Liver (tissue), 8 donors: ENCODE measurements at regions not wholly inside any gene's neighbourhood (a gene's known extent, or its start where the extent isn't known, plus 50 kb on each side); places are given as distances from the start of the nearest gene placed in this dataset.

Experiments used
- DNase-seq: peaks from one replicate; pipeline ENCODE4 v3.0.0-alpha.2; 2017; ENCODE audit warnings: low spot score
- H3K27ac ChIP-seq, 2 donors: one replicate each; pipeline ENCODE4 v1.7.0; 2013; ENCODE audit warnings: inconsistent platforms in 2 of 2, low read length in 2 of 2, control low read depth in 1 of 2, low read depth in 1 of 2, mild to moderate bottlenecking in 1 of 2
- H3K27me3 ChIP-seq, 4 donors: one replicate each; pipeline versions ENCODE4 v1.6.1 to v1.7.0; 2013; ENCODE audit warnings: low read length in 3 of 4, inconsistent platforms in 1 of 4, mild to moderate bottlenecking in 1 of 4, moderate library complexity in 1 of 4; ENCODE audit not compliant: control insufficient read depth in 4 of 4, insufficient read depth in 4 of 4
- H3K36me3 ChIP-seq, 4 donors: one replicate each; pipeline versions ENCODE4 v1.6.1 to v1.7.0; 2013; ENCODE audit warnings: low read length in 3 of 4, mild to moderate bottlenecking in 3 of 4, low read depth in 1 of 4, moderate library complexity in 1 of 4; ENCODE audit not compliant: control insufficient read depth in 4 of 4, insufficient read depth in 3 of 4
- H3K4me1 ChIP-seq, 4 donors: one replicate each; pipeline versions ENCODE4 v1.6.1 to v1.7.0; 2013; ENCODE audit warnings: low read length in 3 of 4, mild to moderate bottlenecking in 3 of 4, moderate library complexity in 1 of 4; ENCODE audit not compliant: control insufficient read depth in 4 of 4, insufficient read depth in 4 of 4
- H3K4me3 ChIP-seq, 3 donors: one replicate each; pipeline versions ENCODE4 v1.6.1 to v1.7.0; 2013; ENCODE audit warnings: low read length in 3 of 3, control low read depth in 1 of 3, low read depth in 1 of 3, mild to moderate bottlenecking in 1 of 3
- H3K9ac ChIP-seq, 2 donors: one replicate each; pipeline ENCODE4 v1.7.0; 2013; ENCODE audit warnings: low read length in 2 of 2, mild to moderate bottlenecking in 2 of 2, moderate library complexity in 2 of 2, control low read depth in 1 of 2, low read depth in 1 of 2
- H3K9me3 ChIP-seq, 4 donors: one replicate each; pipeline versions ENCODE4 v1.6.1 to v1.7.0; 2013; ENCODE audit warnings: low read length in 3 of 4; ENCODE audit not compliant: control insufficient read depth in 4 of 4
- EGR1 ChIP-seq, 2 donors: IDR thresholded peaks; 2 replicates each; pipeline ENCODE4 v1.6.1; 2016 to 2018; ENCODE audit warnings: antibody characterized with exemption in 2 of 2, low read depth in 2 of 2
- FOXA1 ChIP-seq: IDR thresholded peaks from 2 replicates; pipeline ENCODE4 v1.6.1; 2016; ENCODE audit warnings: antibody characterized with exemption
- GABPA ChIP-seq, 2 donors: IDR thresholded peaks in 1 of 2; conservative IDR thresholded peaks in 1 of 2; 2 replicates each; pipeline ENCODE4 v1.6.1; 2016; ENCODE audit warnings: antibody characterized with exemption in 2 of 2, mild to moderate bottlenecking in 1 of 2, moderate library complexity in 1 of 2
- HNF4A ChIP-seq, 2 donors: conservative IDR thresholded peaks; 2 replicates each; pipeline ENCODE4 v1.6.1; 2016; ENCODE audit warnings: antibody characterized with exemption in 2 of 2, mild to moderate bottlenecking in 2 of 2
- HNF4G ChIP-seq: IDR thresholded peaks from 2 replicates; pipeline ENCODE4 v1.6.1; 2016; ENCODE audit warnings: antibody characterized with exemption
- JUND ChIP-seq, 2 donors: IDR thresholded peaks; 2 replicates each; pipeline ENCODE4 v1.6.1; 2016; ENCODE audit warnings: antibody characterized with exemption in 2 of 2
- NR2F2 ChIP-seq: IDR thresholded peaks from 2 replicates; pipeline ENCODE4 v1.6.1; 2016; ENCODE audit warnings: antibody characterized with exemption
- RAD21 ChIP-seq, 2 donors: IDR thresholded peaks; 2 replicates each; pipeline ENCODE4 v1.6.1; 2016; ENCODE audit warnings: antibody characterized with exemption in 2 of 2, mild to moderate bottlenecking in 2 of 2
- RXRA ChIP-seq, 2 donors: IDR thresholded peaks; 2 replicates each; pipeline ENCODE4 v1.6.1; 2017 to 2018; ENCODE audit warnings: antibody characterized with exemption in 2 of 2, mild to moderate bottlenecking in 1 of 2
- SP1 ChIP-seq: IDR thresholded peaks from 2 replicates; pipeline ENCODE4 v1.6.1; 2018; ENCODE audit warnings: antibody characterized with exemption, mild to moderate bottlenecking
- TAF1 ChIP-seq: conservative IDR thresholded peaks from 2 replicates; pipeline ENCODE4 v1.6.1; 2016; ENCODE audit warnings: antibody characterized with exemption, mild to moderate bottlenecking
- YY1 ChIP-seq: IDR thresholded peaks from 2 replicates; pipeline ENCODE4 v1.6.1; 2016; ENCODE audit warnings: antibody characterized with exemption, mild to moderate bottlenecking
- WGBS: extraction: QIAGEN DNeasy Blood & Tissue Kit; methylation state at CpG from one replicate; pipeline ENCODE4 v1.1.7; 2013; 5-methylcytosine and 5-hydroxymethylcytosine counted together
- TF ChIP-seq, protein P1 (sequence below): IDR thresholded peaks from 2 replicates; pipeline ENCODE4 v1.6.1; 2016; ENCODE audit warnings: antibody characterized with exemption, mild to moderate bottlenecking
- TF ChIP-seq, protein P2 (sequence below): IDR thresholded peaks from 2 replicates; pipeline ENCODE4 v1.6.1; 2016; ENCODE audit warnings: antibody characterized with exemption
- TF ChIP-seq, protein P3 (sequence below): fragments of 150-350 bp; IDR thresholded peaks from 2 replicates; pipeline ENCODE4 v1.5.1; 2017; ENCODE audit warnings: improper control_type of control experiment, low read depth, low read length; ENCODE audit not compliant: missing input control
- TF ChIP-seq, protein P4 (sequence below): IDR thresholded peaks from 2 replicates; pipeline ENCODE4 v1.6.1; 2016; ENCODE audit warnings: antibody characterized with exemption
- TF ChIP-seq, protein P5 (sequence below): IDR thresholded peaks from 2 replicates; pipeline ENCODE4 v1.6.1; 2016; ENCODE audit warnings: antibody characterized with exemption
- donor health status: healthy.
- donor health status: healthy.
- donor health status: healthy.
- donor health status: healthy.
- donor health status: healthy.

DNA sequence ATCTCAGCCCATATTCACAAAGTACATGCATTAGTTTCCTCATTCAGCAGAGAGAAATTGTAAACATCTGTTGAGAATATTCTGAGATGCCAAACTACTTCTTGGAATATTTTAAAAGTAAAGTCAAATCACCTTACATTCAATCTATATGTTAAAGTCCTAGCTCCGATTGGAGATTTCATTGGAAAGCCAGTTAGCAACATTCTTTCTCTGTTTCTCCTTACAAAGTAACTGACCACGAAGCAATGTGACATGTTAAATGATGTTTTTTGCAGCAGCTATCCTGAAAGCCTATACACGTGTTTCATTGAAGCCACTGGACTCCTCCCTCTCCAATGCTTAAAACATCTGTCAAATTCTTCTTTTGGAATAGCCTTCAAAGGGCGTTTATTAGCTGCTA, 379.1 kb upstream of the CCNH start:
- Histone ChIP-seq H3K27ac (no peak overlapping the region), H3K9me3 (no peaks in the 10 kb centered on the region), H3K27me3 (peaks cover 0 to 3% (median 0%) of the 10 kb centered on the region in 4 donors), H3K36me3 (no peaks in the 10 kb centered on the region), H3K4me1 (no peaks in the 10 kb centered on the region), H3K4me3 (no peak overlapping the region), H3K9ac (no peak overlapping the region)
- TF ChIP-seq RAD21 (IDR thresholded peaks at IDR 0.05) (no peak), FOXA1 (no peak), SP1 (no peak), TAF1 (no peak), HNF4A (conservative IDR thresholded peaks at IDR 0.05) (no peak), GABPA (IDR thresholded peaks at IDR 0.05 in 1 of 2, conservative IDR thresholded peaks at IDR 0.05 in 1 of 2) (no peak), HNF4G (no peak)
- TF ChIP-seq, protein P1, sequence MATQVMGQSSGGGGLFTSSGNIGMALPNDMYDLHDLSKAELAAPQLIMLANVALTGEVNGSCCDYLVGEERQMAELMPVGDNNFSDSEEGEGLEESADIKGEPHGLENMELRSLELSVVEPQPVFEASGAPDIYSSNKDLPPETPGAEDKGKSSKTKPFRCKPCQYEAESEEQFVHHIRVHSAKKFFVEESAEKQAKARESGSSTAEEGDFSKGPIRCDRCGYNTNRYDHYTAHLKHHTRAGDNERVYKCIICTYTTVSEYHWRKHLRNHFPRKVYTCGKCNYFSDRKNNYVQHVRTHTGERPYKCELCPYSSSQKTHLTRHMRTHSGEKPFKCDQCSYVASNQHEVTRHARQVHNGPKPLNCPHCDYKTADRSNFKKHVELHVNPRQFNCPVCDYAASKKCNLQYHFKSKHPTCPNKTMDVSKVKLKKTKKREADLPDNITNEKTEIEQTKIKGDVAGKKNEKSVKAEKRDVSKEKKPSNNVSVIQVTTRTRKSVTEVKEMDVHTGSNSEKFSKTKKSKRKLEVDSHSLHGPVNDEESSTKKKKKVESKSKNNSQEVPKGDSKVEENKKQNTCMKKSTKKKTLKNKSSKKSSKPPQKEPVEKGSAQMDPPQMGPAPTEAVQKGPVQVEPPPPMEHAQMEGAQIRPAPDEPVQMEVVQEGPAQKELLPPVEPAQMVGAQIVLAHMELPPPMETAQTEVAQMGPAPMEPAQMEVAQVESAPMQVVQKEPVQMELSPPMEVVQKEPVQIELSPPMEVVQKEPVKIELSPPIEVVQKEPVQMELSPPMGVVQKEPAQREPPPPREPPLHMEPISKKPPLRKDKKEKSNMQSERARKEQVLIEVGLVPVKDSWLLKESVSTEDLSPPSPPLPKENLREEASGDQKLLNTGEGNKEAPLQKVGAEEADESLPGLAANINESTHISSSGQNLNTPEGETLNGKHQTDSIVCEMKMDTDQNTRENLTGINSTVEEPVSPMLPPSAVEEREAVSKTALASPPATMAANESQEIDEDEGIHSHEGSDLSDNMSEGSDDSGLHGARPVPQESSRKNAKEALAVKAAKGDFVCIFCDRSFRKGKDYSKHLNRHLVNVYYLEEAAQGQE, result no peak
- TF ChIP-seq, protein P2, sequence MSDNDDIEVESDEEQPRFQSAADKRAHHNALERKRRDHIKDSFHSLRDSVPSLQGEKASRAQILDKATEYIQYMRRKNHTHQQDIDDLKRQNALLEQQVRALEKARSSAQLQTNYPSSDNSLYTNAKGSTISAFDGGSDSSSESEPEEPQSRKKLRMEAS, result no peak
- TF ChIP-seq, protein P3, sequence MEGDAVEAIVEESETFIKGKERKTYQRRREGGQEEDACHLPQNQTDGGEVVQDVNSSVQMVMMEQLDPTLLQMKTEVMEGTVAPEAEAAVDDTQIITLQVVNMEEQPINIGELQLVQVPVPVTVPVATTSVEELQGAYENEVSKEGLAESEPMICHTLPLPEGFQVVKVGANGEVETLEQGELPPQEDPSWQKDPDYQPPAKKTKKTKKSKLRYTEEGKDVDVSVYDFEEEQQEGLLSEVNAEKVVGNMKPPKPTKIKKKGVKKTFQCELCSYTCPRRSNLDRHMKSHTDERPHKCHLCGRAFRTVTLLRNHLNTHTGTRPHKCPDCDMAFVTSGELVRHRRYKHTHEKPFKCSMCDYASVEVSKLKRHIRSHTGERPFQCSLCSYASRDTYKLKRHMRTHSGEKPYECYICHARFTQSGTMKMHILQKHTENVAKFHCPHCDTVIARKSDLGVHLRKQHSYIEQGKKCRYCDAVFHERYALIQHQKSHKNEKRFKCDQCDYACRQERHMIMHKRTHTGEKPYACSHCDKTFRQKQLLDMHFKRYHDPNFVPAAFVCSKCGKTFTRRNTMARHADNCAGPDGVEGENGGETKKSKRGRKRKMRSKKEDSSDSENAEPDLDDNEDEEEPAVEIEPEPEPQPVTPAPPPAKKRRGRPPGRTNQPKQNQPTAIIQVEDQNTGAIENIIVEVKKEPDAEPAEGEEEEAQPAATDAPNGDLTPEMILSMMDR, result no peak
- DNase-seq, result no peak
- 67% methylated on average over 4 of the region's 4 CpGs for WGBS

DNA sequence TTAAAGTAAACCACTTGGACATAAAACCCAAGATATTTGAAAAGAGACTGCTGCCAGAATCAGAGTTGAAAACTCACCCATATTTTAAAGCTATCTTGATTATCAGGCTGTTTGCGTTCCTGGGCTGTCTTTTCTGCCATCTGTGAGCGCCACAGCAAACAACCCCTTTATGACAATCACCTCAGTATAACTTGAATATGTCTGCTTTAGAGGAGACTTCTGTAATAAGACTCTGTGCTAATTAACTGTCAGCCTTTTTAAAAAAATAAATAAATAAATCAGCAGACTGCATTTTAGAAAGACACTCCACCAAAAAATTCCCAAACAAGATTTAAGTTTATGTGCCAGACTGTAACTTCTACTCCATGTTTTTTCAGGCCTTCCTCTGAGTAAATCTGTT, 375.7 kb upstream of the CCNH start:
- WGBS, result 83% methylated on average over 2 of the region's 2 CpGs
- no peaks in the 10 kb centered on the region for H3K36me3 ChIP-seq
- no peak for DNase-seq
- no peak overlapping the region for H3K4me3 ChIP-seq
- H3K9me3 ChIP-seq, result no peaks in the 10 kb centered on the region
- no peak overlapping the region for H3K9ac ChIP-seq
- no peak for TF ChIP-seq FOXA1
- TF ChIP-seq, protein P2, result no peak
- no peak for TF ChIP-seq GABPA (IDR thresholded peaks at IDR 0.05 in 1 of 2, conservative IDR thresholded peaks at IDR 0.05 in 1 of 2)
- no peak for TF ChIP-seq YY1
- no peak for TF ChIP-seq HNF4G
- TF ChIP-seq, protein P3, result no peak
- no peak for TF ChIP-seq SP1
- no peak for TF ChIP-seq NR2F2
- no peak for TF ChIP-seq TAF1
- TF ChIP-seq, protein P4, sequence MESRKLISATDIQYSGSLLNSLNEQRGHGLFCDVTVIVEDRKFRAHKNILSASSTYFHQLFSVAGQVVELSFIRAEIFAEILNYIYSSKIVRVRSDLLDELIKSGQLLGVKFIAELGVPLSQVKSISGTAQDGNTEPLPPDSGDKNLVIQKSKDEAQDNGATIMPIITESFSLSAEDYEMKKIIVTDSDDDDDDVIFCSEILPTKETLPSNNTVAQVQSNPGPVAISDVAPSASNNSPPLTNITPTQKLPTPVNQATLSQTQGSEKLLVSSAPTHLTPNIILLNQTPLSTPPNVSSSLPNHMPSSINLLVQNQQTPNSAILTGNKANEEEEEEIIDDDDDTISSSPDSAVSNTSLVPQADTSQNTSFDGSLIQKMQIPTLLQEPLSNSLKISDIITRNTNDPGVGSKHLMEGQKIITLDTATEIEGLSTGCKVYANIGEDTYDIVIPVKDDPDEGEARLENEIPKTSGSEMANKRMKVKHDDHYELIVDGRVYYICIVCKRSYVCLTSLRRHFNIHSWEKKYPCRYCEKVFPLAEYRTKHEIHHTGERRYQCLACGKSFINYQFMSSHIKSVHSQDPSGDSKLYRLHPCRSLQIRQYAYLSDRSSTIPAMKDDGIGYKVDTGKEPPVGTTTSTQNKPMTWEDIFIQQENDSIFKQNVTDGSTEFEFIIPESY, result no peak
- TF ChIP-seq JUND (IDR thresholded peaks at IDR 0.05), result no peak
- no peak for TF ChIP-seq EGR1 (IDR thresholded peaks at IDR 0.05; ENCODE audit: low read depth in 2 of 2)
- TF ChIP-seq, protein P5, sequence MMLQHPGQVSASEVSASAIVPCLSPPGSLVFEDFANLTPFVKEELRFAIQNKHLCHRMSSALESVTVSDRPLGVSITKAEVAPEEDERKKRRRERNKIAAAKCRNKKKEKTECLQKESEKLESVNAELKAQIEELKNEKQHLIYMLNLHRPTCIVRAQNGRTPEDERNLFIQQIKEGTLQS, result no peak
- no peak for TF ChIP-seq HNF4A (conservative IDR thresholded peaks at IDR 0.05)
- no peak for TF ChIP-seq RAD21 (IDR thresholded peaks at IDR 0.05)
- no peak for TF ChIP-seq RXRA (IDR thresholded peaks at IDR 0.05)
- TF ChIP-seq, protein P1, result no peak
- H3K27ac ChIP-seq, result no peak overlapping the region
- H3K4me1 ChIP-seq, result no peaks in the 10 kb centered on the region
- H3K27me3 ChIP-seq, result peaks cover 0 to 3% (median 0%) of the 10 kb centered on the region in 4 donors
